ENCODE measurements at regions not wholly inside any gene's neighbourhood (a gene's known extent, or its start where the extent isn't known, plus 50 kb on each side); places are given as distances from the start of the nearest gene placed in this dataset.

DNA sequence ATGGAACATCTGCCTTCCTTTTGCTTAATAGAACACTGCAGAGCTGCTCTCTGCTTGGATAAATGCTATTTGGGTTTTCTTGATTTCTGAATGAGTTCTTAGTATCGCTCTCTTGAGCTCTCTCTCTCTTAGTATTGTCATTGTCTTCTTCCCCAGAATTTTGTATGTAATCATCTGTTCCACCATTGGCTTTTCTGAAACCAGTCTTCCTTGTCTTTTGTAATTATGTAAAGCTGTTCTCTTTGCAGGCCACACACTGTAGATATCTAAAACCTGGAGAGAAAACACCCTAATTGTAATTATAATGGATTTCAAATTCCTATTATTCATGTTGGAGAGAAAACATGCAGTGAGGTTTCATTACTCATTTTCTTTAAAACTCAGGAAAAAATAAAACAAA, 333.1 kb upstream of the CHAC2 start (continued):
- TF ChIP-seq GATAD2B (conservative IDR thresholded peaks at IDR 0.05; ENCODE audit: low read depth) (no peak), RB1 (IDR thresholded peaks at IDR 0.05; ENCODE audit: borderline replicate concordance) (no peak), SP1 (IDR thresholded peaks at IDR 0.05; ENCODE audit: low read depth, low read length) (no peak), TCF3 (IDR thresholded peaks at IDR 0.05; ENCODE audit: borderline replicate concordance, insufficient read depth, low read depth, low read length) (no peak)

DNA sequence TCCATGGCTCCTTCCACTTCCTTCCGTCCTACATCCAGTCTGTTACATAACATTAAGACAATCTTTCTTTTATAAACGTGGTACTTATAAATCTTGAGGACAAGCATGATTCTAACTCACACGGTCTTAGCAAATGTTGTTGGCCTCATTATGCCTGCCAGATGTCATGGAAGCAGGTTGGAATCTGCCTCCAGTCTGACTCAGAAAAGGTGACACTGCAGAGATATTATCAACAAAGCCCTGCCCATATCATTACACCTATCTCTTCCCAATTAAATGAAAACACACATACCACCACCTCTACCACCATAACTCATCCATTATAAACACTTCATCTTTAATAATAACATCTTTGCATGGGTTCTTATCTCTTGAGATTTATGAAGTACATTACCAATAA, 334.7 kb upstream of the CHAC2 start:
- Histone ChIP-seq H3K9ac (ENCODE audit: control insufficient read depth, insufficient read depth, low read length) (no peak overlapping the region), H3K9me3 (replicated peaks; ENCODE audit: control insufficient read depth, insufficient read depth, low read length) (no peaks in the 10 kb centered on the region), H3K4me1 (ENCODE audit: control insufficient read depth, insufficient read depth, low read length) (no peaks in the 10 kb centered on the region), H3K79me2 (ENCODE audit: control insufficient read depth, insufficient read depth, low read length) (no peaks in the 10 kb centered on the region), H4K20me1 (ENCODE audit: control insufficient read depth, insufficient read depth) (no peaks in the 10 kb centered on the region), H3K27me3 (replicated peaks in 1 of 2; ENCODE audit: control insufficient read depth in 2 of 2, insufficient read depth in 2 of 2, low read length in 1 of 2) (no peaks in the 10 kb centered on the region), H3K36me3 (ENCODE audit: control insufficient read depth in 2 of 2, insufficient read depth in 2 of 2, low read length in 1 of 2) (no peaks in the 10 kb centered on the region), H3K4me2 (ENCODE audit: control insufficient read depth, insufficient read depth) (no peak overlapping the region), H2AFZ (ENCODE audit: control insufficient read depth, low read depth, low read length) (no peak overlapping the region), H3K27ac (ENCODE audit: control insufficient read depth, insufficient read depth) (no peak overlapping the region), H3K4me3 (no peak overlapping the region)
- no TSS peak for BruUV-seq (replicated peaks)
- TF ChIP-seq TARDBP (IDR thresholded peaks at IDR 0.05; ENCODE audit: borderline replicate concordance) (no peak), ASH2L (IDR thresholded peaks at IDR 0.05; ENCODE audit: borderline replicate concordance, low read depth) (no peak), STAT1 (conservative IDR thresholded peaks at IDR 0.05) (no peak), CHD1 (IDR thresholded peaks at IDR 0.05; ENCODE audit: low read depth, low read length) (no peak), ESRRA (IDR thresholded peaks at IDR 0.05; ENCODE audit: low read length) (no peak), DPF2 (IDR thresholded peaks at IDR 0.05) (no peak), YBX1 (IDR thresholded peaks at IDR 0.05) (no peak)
- TF ChIP-seq, protein P1, sequence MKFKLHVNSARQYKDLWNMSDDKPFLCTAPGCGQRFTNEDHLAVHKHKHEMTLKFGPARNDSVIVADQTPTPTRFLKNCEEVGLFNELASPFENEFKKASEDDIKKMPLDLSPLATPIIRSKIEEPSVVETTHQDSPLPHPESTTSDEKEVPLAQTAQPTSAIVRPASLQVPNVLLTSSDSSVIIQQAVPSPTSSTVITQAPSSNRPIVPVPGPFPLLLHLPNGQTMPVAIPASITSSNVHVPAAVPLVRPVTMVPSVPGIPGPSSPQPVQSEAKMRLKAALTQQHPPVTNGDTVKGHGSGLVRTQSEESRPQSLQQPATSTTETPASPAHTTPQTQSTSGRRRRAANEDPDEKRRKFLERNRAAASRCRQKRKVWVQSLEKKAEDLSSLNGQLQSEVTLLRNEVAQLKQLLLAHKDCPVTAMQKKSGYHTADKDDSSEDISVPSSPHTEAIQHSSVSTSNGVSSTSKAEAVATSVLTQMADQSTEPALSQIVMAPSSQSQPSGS (IDR thresholded peaks at IDR 0.05; ENCODE audit: low read length), result no peak
- TF ChIP-seq, protein P2, sequence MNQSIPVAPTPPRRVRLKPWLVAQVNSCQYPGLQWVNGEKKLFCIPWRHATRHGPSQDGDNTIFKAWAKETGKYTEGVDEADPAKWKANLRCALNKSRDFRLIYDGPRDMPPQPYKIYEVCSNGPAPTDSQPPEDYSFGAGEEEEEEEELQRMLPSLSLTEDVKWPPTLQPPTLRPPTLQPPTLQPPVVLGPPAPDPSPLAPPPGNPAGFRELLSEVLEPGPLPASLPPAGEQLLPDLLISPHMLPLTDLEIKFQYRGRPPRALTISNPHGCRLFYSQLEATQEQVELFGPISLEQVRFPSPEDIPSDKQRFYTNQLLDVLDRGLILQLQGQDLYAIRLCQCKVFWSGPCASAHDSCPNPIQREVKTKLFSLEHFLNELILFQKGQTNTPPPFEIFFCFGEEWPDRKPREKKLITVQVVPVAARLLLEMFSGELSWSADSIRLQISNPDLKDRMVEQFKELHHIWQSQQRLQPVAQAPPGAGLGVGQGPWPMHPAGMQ (IDR thresholded peaks at IDR 0.05; ENCODE audit: borderline replicate concordance), result no peak
- TF ChIP-seq, protein P3, sequence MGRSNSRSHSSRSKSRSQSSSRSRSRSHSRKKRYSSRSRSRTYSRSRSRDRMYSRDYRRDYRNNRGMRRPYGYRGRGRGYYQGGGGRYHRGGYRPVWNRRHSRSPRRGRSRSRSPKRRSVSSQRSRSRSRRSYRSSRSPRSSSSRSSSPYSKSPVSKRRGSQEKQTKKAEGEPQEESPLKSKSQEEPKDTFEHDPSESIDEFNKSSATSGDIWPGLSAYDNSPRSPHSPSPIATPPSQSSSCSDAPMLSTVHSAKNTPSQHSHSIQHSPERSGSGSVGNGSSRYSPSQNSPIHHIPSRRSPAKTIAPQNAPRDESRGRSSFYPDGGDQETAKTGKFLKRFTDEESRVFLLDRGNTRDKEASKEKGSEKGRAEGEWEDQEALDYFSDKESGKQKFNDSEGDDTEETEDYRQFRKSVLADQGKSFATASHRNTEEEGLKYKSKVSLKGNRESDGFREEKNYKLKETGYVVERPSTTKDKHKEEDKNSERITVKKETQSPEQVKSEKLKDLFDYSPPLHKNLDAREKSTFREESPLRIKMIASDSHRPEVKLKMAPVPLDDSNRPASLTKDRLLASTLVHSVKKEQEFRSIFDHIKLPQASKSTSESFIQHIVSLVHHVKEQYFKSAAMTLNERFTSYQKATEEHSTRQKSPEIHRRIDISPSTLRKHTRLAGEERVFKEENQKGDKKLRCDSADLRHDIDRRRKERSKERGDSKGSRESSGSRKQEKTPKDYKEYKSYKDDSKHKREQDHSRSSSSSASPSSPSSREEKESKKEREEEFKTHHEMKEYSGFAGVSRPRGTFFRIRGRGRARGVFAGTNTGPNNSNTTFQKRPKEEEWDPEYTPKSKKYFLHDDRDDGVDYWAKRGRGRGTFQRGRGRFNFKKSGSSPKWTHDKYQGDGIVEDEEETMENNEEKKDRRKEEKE (IDR thresholded peaks at IDR 0.05), result no peak
- ATAC-seq (no peak), FAIRE-seq (no peak), DNase-seq (ENCODE audit: low read depth, low spot score) (no peak)
- ChIA-PET CTCF (no interaction called here), SMC1A (ENCODE audit: uncharacterized antibody, unreplicated experiment) (no interaction called here), POLR2A (no interaction called here), RAD21 (ENCODE audit: unreplicated experiment) (no interaction called here)
- intact Hi-C loops (cut with micrococcal nuclease; ENCODE audit: unreplicated experiment), result no loop called here
- in situ Hi-C loops (cut with MboI), result no loop called here
- WGBS (ENCODE audit: insufficient coverage, insufficient replicate concordance, low lambda C conversion rate, missing lambda C conversion rate), result 10% methylated on average over 3 of the region's 3 CpGs
